NB4 (cell line): ENCODE measurements at regions not wholly inside any gene's neighbourhood (a gene's known extent, or its start where the extent isn't known, plus 50 kb on each side); places are given as distances from the start of the nearest gene placed in this dataset.

Source experiments
- DNase-seq: peaks from one replicate; pipeline ENCODE4 v3.0.0; 2010; ENCODE audit warnings: low read depth
- H3K4me3 ChIP-seq: one replicate; pipeline ENCODE4 v1.5.1; 2011; ENCODE audit warnings: mild to moderate bottlenecking, low read depth, low read length, moderate library complexity
- CTCF ChIP-seq: IDR thresholded peaks from one replicate; pipeline ENCODE4 v1.5.1; 2012; ENCODE audit warnings: low read depth, low read length
- MAX ChIP-seq: IDR thresholded peaks from 2 replicates; pipeline ENCODE4 v1.6.1; 2011; ENCODE audit warnings: low read depth, low read length
- MYC ChIP-seq: IDR thresholded peaks from 2 replicates; pipeline ENCODE4 v1.6.1; 2011; ENCODE audit warnings: low read depth, low read length
- POLR2A ChIP-seq: IDR thresholded peaks from 2 replicates; pipeline ENCODE4 v1.6.1; 2011; ENCODE audit warnings: mild to moderate bottlenecking; ENCODE audit not compliant: insufficient read length; ENCODE audit errors: extremely low read depth

GRCh38 chr4:32158961-32159360 is 1438.8 kb downstream of the PCDH7 start:
- H3K4me3 ChIP-seq = no peak overlapping the region
- no peak for TF ChIP-seq CTCF
- TF ChIP-seq MAX = no peak
- TF ChIP-seq MYC = no peak
- TF ChIP-seq POLR2A = no peak
- no peak for DNase-seq

- H3K4me3 ChIP-seq = no peak overlapping the region
- DNase-seq = peak; percentile 84
Observed at GRCh38 chr4:32161392-32161791, 1441.2 kb downstream of the PCDH7 start.

GRCh38 chr4:32163125-32163524 is 1443.0 kb downstream of the PCDH7 start:
- DNase-seq = peak; percentile 71
- TF ChIP-seq POLR2A (no peak), CTCF (no peak), MYC (no peak), MAX (no peak)
- no peak overlapping the region for H3K4me3 ChIP-seq

More at GRCh38 chr4:32161392-32161791, 1441.2 kb downstream of the PCDH7 start:
- TF ChIP-seq MAX (no peak), POLR2A (no peak), MYC (no peak), CTCF (no peak)

GRCh38 chr4:32169841-32170240 is 1449.7 kb downstream of the PCDH7 start:
- DNase-seq = no peak
- no peak for TF ChIP-seq MAX
- TF ChIP-seq MYC = no peak
- no peak for TF ChIP-seq CTCF
- TF ChIP-seq POLR2A = no peak
- H3K4me3 ChIP-seq = no peak overlapping the region

- no peak overlapping the region for H3K4me3 ChIP-seq
- DNase-seq = no peak
- no peak for TF ChIP-seq POLR2A
- TF ChIP-seq CTCF = no peak
- no peak for TF ChIP-seq MYC
- no peak for TF ChIP-seq MAX
Observed at GRCh38 chr4:32172086-32172485, 1451.9 kb downstream of the PCDH7 start.

- no peak for DNase-seq
- H3K4me3 ChIP-seq = no peak overlapping the region
- TF ChIP-seq MAX (no peak), MYC (no peak), CTCF (no peak), POLR2A (no peak)
Observed at GRCh38 chr4:32172761-32173160, 1452.6 kb downstream of the PCDH7 start.
